T-helper 17 cell (primary cell): ENCODE measurements at regions not wholly inside any gene's neighbourhood (a gene's known extent, or its start where the extent isn't known, plus 50 kb on each side); places are given as distances from the start of the nearest gene placed in this dataset.

ENCODE experiments used
- ATAC-seq: fragments of 150-1000 bp; cut with Tn5 transposase; 2 replicates; pipeline ENCODE4 v1.10.0; 2021; ENCODE audit warnings: mild to moderate bottlenecking, moderate library complexity
- DNase-seq, 3 donors: peaks; one replicate each; pipeline versions ENCODE4 v3.0.0 to v3.0.0-alpha.2; 2020 to 2021
- H3K9me3 ChIP-seq: one replicate; pipeline ENCODE4 v1.7.0; 2013; ENCODE audit warnings: low read length, mild to moderate bottlenecking; ENCODE audit not compliant: control insufficient read depth, poor library complexity, severe bottlenecking
- H3K27ac Mint-ChIP-seq: one replicate; pipeline ENCODE4 v1.8.0; 2022; ENCODE audit warnings: mild to moderate bottlenecking, moderate library complexity, mixed read lengths
- H3K27me3 Mint-ChIP-seq: one replicate; pipeline ENCODE4 v1.8.0; 2022; ENCODE audit warnings: mixed read lengths
- H3K36me3 Mint-ChIP-seq: one replicate; pipeline ENCODE4 v1.8.0; 2022; ENCODE audit warnings: low read depth, mixed read lengths
- H3K4me1 Mint-ChIP-seq: one replicate; pipeline ENCODE4 v1.8.0; 2022; ENCODE audit warnings: mild to moderate bottlenecking, mixed read lengths
- H3K4me3 Mint-ChIP-seq: one replicate; pipeline ENCODE4 v1.8.0; 2022; ENCODE audit warnings: mild to moderate bottlenecking, moderate library complexity, mixed read lengths

GRCh38 chr2:88826399-88826798, 134.9 kb downstream of the RPIA start:
- Mint-ChIP-seq H3K4me3 (no peak overlapping the region), H3K36me3 (no peaks in the 10 kb centered on the region), H3K27me3 (peaks cover 44% of the 10 kb centered on the region), H3K4me1 (peaks cover 2% of the 10 kb centered on the region), H3K27ac (no peak overlapping the region)
- no peaks in the 10 kb centered on the region for H3K9me3 ChIP-seq
- DNase-seq: no peak
- ATAC-seq: no peak

DNA sequence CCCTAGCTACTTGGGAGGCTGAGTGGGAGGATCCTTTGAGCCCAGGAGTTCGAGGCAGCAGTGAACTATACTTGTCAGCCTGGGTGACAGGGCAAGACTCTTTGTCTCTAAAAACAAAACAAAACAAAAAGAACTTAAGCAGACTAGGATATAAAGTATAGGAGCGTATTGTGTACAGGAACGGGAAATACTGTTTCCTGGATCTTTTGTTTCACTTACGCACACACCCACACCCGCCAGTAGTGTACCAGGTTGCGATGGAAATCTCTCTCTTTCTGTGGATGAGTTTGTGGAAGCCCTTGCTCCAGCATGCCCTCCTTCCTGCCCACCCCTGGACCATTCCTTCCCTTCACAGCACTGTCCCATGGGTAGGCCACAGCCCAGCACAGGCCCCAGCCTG, 136.3 kb downstream of the RPIA start:
- Mint-ChIP-seq H3K4me3 (no peak overlapping the region), H3K27me3 (peaks cover 48% of the 10 kb centered on the region), H3K27ac (no peak overlapping the region), H3K36me3 (no peaks in the 10 kb centered on the region), H3K4me1 (peaks cover 2% of the 10 kb centered on the region)
- DNase-seq: no peak
- H3K9me3 ChIP-seq: no peaks in the 10 kb centered on the region
- no peak for ATAC-seq

- H3K27me3 Mint-ChIP-seq: peaks cover 49% of the 10 kb centered on the region
- H3K27ac Mint-ChIP-seq: no peak overlapping the region
- no peaks in the 10 kb centered on the region for H3K9me3 ChIP-seq
- H3K4me1 Mint-ChIP-seq: peaks cover 2% of the 10 kb centered on the region
- ATAC-seq (no peak), DNase-seq (no peak)
- no peaks in the 10 kb centered on the region for H3K36me3 Mint-ChIP-seq
- H3K4me3 Mint-ChIP-seq: no peak overlapping the region
Observed at GRCh38 chr2:88828397-88829137, 137.1 kb downstream of the RPIA start.

GRCh38 chr2:88829607-88830463, 138.4 kb downstream of the RPIA start:
- no peak overlapping the region for H3K27ac Mint-ChIP-seq
- H3K36me3 Mint-ChIP-seq: no peaks in the 10 kb centered on the region
- DNase-seq (no peak), ATAC-seq (no peak)
- no peaks in the 10 kb centered on the region for H3K9me3 ChIP-seq
- peaks cover 2% of the 10 kb centered on the region for H3K4me1 Mint-ChIP-seq
- no peak overlapping the region for H3K4me3 Mint-ChIP-seq
- peaks cover 44% of the 10 kb centered on the region for H3K27me3 Mint-ChIP-seq

- no peak overlapping the region for H3K4me3 Mint-ChIP-seq
- H3K27ac Mint-ChIP-seq: no peak overlapping the region
- peaks cover 36% of the 10 kb centered on the region for H3K27me3 Mint-ChIP-seq
- no peaks in the 10 kb centered on the region for H3K9me3 ChIP-seq
- no peak for DNase-seq
- H3K4me1 Mint-ChIP-seq: peaks cover 2% of the 10 kb centered on the region
- ATAC-seq: no peak
- no peaks in the 10 kb centered on the region for H3K36me3 Mint-ChIP-seq
Observed at GRCh38 chr2:88831071-88831791, 139.8 kb downstream of the RPIA start.

DNA sequence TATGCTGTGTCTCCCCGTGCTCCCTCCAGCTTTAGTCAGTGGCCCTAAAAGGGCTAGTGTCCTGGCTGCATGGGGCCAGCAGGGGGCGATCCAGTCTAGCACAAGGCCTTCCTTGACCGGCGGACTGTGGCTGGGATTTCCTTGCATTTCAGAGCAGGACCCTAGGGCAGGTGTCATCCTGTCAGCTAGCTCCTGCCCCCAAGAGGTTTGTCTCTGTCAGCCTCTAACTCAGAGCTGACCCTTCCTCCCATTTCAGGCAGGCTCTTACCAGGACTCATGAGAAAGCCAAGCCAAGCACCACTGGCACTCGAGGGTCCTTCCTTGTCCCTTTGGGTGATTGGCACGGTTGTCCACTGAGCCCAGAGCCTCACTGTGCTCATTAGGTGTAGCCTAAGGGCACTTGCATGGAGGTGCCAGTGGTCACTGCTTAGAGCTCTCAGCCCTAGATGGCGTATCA, 140.3 kb downstream of the RPIA start:
- DNase-seq (no peak), ATAC-seq (peak; percentile 46)
- no peak overlapping the region for H3K4me3 Mint-ChIP-seq
- H3K27ac Mint-ChIP-seq: no peak overlapping the region
- peaks cover 40% of the 10 kb centered on the region for H3K27me3 Mint-ChIP-seq
- H3K4me1 Mint-ChIP-seq: peaks cover 2% of the 10 kb centered on the region
- no peaks in the 10 kb centered on the region for H3K36me3 Mint-ChIP-seq
- H3K9me3 ChIP-seq: no peaks in the 10 kb centered on the region

- peak; percentile 33 for ATAC-seq
- no peaks in the 10 kb centered on the region for H3K9me3 ChIP-seq
- no peak overlapping the region for H3K27ac Mint-ChIP-seq
- peaks cover 38% of the 10 kb centered on the region for H3K27me3 Mint-ChIP-seq
- no peak for DNase-seq
- H3K36me3 Mint-ChIP-seq: no peaks in the 10 kb centered on the region
- H3K4me1 Mint-ChIP-seq: peaks cover 2% of the 10 kb centered on the region
- peak overlapping the region; percentile 9 for H3K4me3 Mint-ChIP-seq
Observed at GRCh38 chr2:88832311-88832991, 141.0 kb downstream of the RPIA start.

DNA sequence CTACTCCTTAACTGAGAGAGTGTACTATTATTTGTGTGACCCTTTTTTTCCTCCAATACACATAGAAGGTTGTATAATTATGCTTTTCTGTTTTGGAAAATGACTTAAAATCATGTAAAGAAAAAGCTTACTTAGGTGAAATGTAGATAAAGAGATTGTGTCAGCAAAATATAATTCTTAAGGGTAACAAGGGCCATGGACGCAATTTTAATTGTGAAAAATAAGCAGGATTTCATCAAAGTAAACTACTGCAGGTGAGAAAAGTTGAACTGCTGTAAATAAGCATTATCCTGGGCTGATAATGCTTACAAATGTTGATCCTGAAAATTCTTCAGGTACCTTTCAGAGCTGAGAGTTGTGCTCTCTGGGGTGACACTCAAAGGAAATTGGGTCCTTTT, 141.5 kb downstream of the RPIA start:
- no peaks in the 10 kb centered on the region for H3K9me3 ChIP-seq
- no peak overlapping the region for H3K4me3 Mint-ChIP-seq
- H3K4me1 Mint-ChIP-seq: peaks cover 2% of the 10 kb centered on the region
- no peak for ATAC-seq
- no peak overlapping the region for H3K27ac Mint-ChIP-seq
- no peak for DNase-seq
- H3K36me3 Mint-ChIP-seq: no peaks in the 10 kb centered on the region
- peaks cover 34% of the 10 kb centered on the region for H3K27me3 Mint-ChIP-seq

DNA sequence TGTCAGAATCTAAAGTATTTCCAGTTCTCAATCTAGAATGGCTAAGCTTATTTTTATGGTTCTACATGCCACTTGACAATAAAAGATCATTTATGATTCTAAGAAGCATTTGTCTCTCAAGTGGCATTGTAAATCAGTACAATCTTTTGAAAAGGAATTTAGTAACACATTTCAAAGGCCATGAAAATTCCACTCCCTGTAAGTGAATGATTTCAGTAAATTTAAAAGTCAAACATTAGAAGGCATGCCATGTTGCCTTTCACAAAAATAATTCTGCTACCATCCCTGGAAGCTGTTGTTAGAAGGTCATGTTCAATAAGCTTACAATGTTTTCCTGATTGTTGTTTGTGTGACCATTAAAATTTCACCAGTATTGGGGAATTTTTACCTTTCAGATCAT, 142.9 kb downstream of the RPIA start:
- Mint-ChIP-seq H3K27ac (no peak overlapping the region), H3K36me3 (peaks cover 2% of the 10 kb centered on the region), H3K4me3 (no peak overlapping the region), H3K27me3 (peaks cover 35% of the 10 kb centered on the region), H3K4me1 (peaks cover 2% of the 10 kb centered on the region)
- H3K9me3 ChIP-seq: no peaks in the 10 kb centered on the region
- DNase-seq (no peak), ATAC-seq (no peak)

DNA sequence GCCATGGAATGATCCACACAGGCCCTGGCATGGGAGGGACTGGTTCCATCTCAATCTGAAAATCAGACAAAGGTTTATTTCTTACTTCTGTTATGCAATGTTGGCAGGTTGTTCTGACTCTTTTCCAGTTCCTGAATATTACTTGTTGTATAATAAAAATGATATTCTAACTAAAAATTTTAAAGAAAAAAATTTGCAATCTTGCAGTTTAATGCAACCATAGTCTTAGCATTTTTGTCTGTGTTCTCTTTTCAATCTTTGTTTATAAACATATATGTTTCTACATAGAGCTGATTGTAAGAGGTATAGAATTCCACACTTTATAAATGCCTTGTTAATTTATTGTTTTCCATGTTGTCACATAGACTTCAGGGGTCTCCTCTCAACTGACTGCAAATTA, 143.4 kb downstream of the RPIA start:
- Mint-ChIP-seq H3K4me3 (no peak overlapping the region), H3K27ac (no peak overlapping the region), H3K4me1 (peaks cover 2% of the 10 kb centered on the region), H3K27me3 (peaks cover 31% of the 10 kb centered on the region), H3K36me3 (peaks cover 2% of the 10 kb centered on the region)
- no peak for ATAC-seq
- no peak for DNase-seq
- no peaks in the 10 kb centered on the region for H3K9me3 ChIP-seq

GRCh38 chr2:88835726-88836125, 144.3 kb downstream of the RPIA start:
- H3K4me3 Mint-ChIP-seq: no peak overlapping the region
- no peak for ATAC-seq
- no peaks in the 10 kb centered on the region for H3K9me3 ChIP-seq
- peaks cover 25% of the 10 kb centered on the region for H3K27me3 Mint-ChIP-seq
- peaks cover 2% of the 10 kb centered on the region for H3K36me3 Mint-ChIP-seq
- peak overlapping the region; percentile 19 for H3K27ac Mint-ChIP-seq
- peaks cover 2% of the 10 kb centered on the region for H3K4me1 Mint-ChIP-seq
- DNase-seq: no peak

- Mint-ChIP-seq H3K4me1 (no peaks in the 10 kb centered on the region), H3K4me3 (no peak overlapping the region), H3K36me3 (peaks cover 2% of the 10 kb centered on the region), H3K27me3 (peaks cover 26% of the 10 kb centered on the region), H3K27ac (peak overlapping the region; percentile 19)
- ATAC-seq: no peak
- no peak for DNase-seq
- no peaks in the 10 kb centered on the region for H3K9me3 ChIP-seq
Observed at GRCh38 chr2:88836351-88836750, 144.9 kb downstream of the RPIA start.
